ENCODE measurements at regions not wholly inside any gene's neighbourhood (a gene's known extent, or its start where the extent isn't known, plus 50 kb on each side); places are given as distances from the start of the nearest gene placed in this dataset.

GRCh38 chr1:101298663-101299062 is 61.8 kb downstream of the S1PR1 start (continued):
- TF ChIP-seq, protein P1, sequence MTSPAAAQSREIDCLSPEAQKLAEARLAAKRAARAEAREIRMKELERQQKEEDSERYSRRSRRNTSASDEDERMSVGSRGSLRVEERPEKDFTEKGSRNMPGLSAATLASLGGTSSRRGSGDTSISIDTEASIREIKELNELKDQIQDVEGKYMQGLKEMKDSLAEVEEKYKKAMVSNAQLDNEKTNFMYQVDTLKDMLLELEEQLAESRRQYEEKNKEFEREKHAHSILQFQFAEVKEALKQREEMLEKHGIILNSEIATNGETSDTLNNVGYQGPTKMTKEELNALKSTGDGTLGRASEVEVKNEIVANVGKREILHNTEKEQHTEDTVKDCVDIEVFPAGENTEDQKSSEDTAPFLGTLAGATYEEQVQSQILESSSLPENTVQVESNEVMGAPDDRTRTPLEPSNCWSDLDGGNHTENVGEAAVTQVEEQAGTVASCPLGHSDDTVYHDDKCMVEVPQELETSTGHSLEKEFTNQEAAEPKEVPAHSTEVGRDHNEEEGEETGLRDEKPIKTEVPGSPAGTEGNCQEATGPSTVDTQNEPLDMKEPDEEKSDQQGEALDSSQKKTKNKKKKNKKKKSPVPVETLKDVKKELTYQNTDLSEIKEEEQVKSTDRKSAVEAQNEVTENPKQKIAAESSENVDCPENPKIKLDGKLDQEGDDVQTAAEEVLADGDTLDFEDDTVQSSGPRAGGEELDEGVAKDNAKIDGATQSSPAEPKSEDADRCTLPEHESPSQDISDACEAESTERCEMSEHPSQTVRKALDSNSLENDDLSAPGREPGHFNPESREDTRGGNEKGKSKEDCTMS (CRISPR knock-in tag; conservative IDR thresholded peaks at IDR 0.05): no peak
- TF ChIP-seq FLYWCH1 (CRISPR knock-in tag; IDR thresholded peaks at IDR 0.05) (no peak), ZNF792 (CRISPR knock-in tag; IDR thresholded peaks at IDR 0.05) (no peak), SRSF4 (IDR thresholded peaks at IDR 0.05; ENCODE audit: low read depth, low read length, poor library complexity, severe bottlenecking) (no peak), MYPOP (CRISPR knock-in tag; IDR thresholded peaks at IDR 0.05) (no peak), BRD4 (CRISPR knock-in tag; IDR thresholded peaks at IDR 0.05) (no peak)

- ATAC-seq (no peak), FAIRE-seq (no peak), DNase-seq (ENCODE audit: low spot score) (no peak)
- Histone ChIP-seq H3K79me2 (ENCODE audit: insufficient read depth, low read length) (no peaks in the 10 kb centered on the region), H3K36me3 (replicated peaks in 1 of 2; ENCODE audit: control insufficient read depth in 1 of 2, insufficient read depth in 2 of 2, low read length in 2 of 2) (no peaks in the 10 kb centered on the region), H3K27ac (ENCODE audit: extremely low read length, insufficient read depth, low read length) (no peak overlapping the region), H3K4me1 (ENCODE audit: insufficient read depth, low read length) (no peaks in the 10 kb centered on the region), H3K4me2 (ENCODE audit: low read depth, low read length) (no peak overlapping the region), H3K9ac (ENCODE audit: insufficient read depth, low read depth, low read length) (no peak overlapping the region), H3K9me3 (ENCODE audit: low read length) (no peaks in the 10 kb centered on the region), H4K20me1 (ENCODE audit: insufficient read depth, low read length) (no peaks in the 10 kb centered on the region), H2AFZ (ENCODE audit: low read length) (no peak overlapping the region), H3K27me3 (ENCODE audit: control insufficient read depth in 1 of 2, insufficient read depth in 2 of 2, low read length in 2 of 2) (no peaks in the 10 kb centered on the region; a peak in 1 of 5 replicates), H3K4me3 (replicated peaks in 1 of 3; ENCODE audit: insufficient read depth in 1 of 3, low read depth in 2 of 3, low read length in 3 of 3) (no peak overlapping the region)
- intact Hi-C loops (cut with micrococcal nuclease; ENCODE audit: unreplicated experiment) (no loop called here), in situ Hi-C loops (cut with HindIII; ENCODE audit: extremely low pct_ligation_motif_present, low pct_unique_long_range_greater_than_20kb) (no loop called here)
- CTCF ChIA-PET (ENCODE audit: low intra/inter-chr PET ratio, low total read pairs): no interaction called here
- POLR2A ChIA-PET: no interaction called here
- WGBS (ENCODE audit: low lambda C conversion rate): 31% methylated on average over 4 of the region's 4 CpGs
- no TSS peak for BruUV-seq (replicated peaks)
- TF ChIP-seq, protein P2, sequence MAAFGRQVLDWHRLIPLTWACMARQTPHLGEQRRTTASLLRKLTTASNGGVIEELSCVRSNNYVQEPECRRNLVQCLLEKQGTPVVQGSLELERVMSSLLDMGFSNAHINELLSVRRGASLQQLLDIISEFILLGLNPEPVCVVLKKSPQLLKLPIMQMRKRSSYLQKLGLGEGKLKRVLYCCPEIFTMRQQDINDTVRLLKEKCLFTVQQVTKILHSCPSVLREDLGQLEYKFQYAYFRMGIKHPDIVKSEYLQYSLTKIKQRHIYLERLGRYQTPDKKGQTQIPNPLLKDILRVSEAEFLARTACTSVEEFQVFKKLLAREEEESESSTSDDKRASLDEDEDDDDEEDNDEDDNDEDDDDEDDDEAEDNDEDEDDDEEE (CRISPR knock-in tag; IDR thresholded peaks at IDR 0.05): no peak
- no peak for TF ChIP-seq ETV5 (CRISPR knock-in tag; IDR thresholded peaks at IDR 0.05; ENCODE audit: borderline replicate concordance)
Observed at GRCh38 chr1:101299141-101299540, 62.3 kb downstream of the S1PR1 start.

Measured in HepG2 (cell line).